H1 (cell line): ENCODE measurements at regions not wholly inside any gene's neighbourhood (a gene's known extent, or its start where the extent isn't known, plus 50 kb on each side); places are given as distances from the start of the nearest gene placed in this dataset.

ENCODE experiments used
- CTCF ChIA-PET: fragments of 300-600 bp; sonication (Branson Sonifier 250); formaldehyde crosslinking; loops from one replicate; lab custom pipeline; 2021; ENCODE audit not compliant: partially characterized antibody; lab: Charles Lee
- POLR2A ChIA-PET: fragments of 300-600 bp; sonication (Branson Sonifier 250); formaldehyde crosslinking; loops from one replicate; lab custom pipeline; 2021; ENCODE audit warnings: inconsistent platforms; ENCODE audit not compliant: partially characterized antibody; lab: Charles Lee
- DNase-seq, 2 experiments: peaks; one replicate each; pipeline versions ENCODE4 v3.0.0 to v3.0.0-alpha.2; 2010 to 2022; ENCODE audit warnings: low spot score in 2 of 2, low read depth in 1 of 2, mixed read lengths in 1 of 2
- FAIRE-seq: peaks from 2 replicates; lab custom pipeline; 2011; peaks lifted over from hg19 to GRCh38; lab: Jason Lieb, UNC
- H2AFZ ChIP-seq: 2 replicates; pipeline ENCODE4 v1.8.1; 2012; ENCODE audit warnings: low read length, inconsistent platforms
- H2AK5ac ChIP-seq: 2 replicates; pipeline ENCODE4 v1.6.1; 2013; ENCODE audit warnings: low read depth, low read length
- H2BK120ac ChIP-seq: replicated peaks from 2 replicates; pipeline ENCODE3; 2013; ENCODE audit warnings: low read depth, low read length, inconsistent platforms
- H2BK12ac ChIP-seq: 2 replicates; pipeline ENCODE4 v1.6.1; 2013; ENCODE audit warnings: low read depth, low read length
- H2BK15ac ChIP-seq: 2 replicates; pipeline ENCODE4 v1.6.1; 2013; ENCODE audit warnings: low read length
- H2BK20ac ChIP-seq: 2 replicates; pipeline ENCODE4 v1.6.1; 2013; ENCODE audit warnings: low read length
- H2BK5ac ChIP-seq: 2 replicates; pipeline ENCODE4 v1.6.1; 2013; ENCODE audit warnings: low read depth, low read length
- H3K14ac ChIP-seq: 2 replicates; pipeline ENCODE4 v1.6.1; 2013; ENCODE audit warnings: inconsistent platforms; ENCODE audit not compliant: insufficient read length
- H3K18ac ChIP-seq: 2 replicates; pipeline ENCODE4 v1.6.1; 2013; ENCODE audit warnings: low read length; ENCODE audit errors: extremely low read depth
- H3K23ac ChIP-seq: 2 replicates; pipeline ENCODE4 v1.6.1; 2013; ENCODE audit warnings: inconsistent platforms; ENCODE audit not compliant: insufficient read length
- H3K23me2 ChIP-seq: 2 replicates; pipeline ENCODE4 v1.6.1; 2013; ENCODE audit warnings: low read depth, low read length
- H3K27ac ChIP-seq: 2 replicates; pipeline ENCODE4 v1.6.1; 2011; ENCODE audit warnings: low read depth, low read length, inconsistent platforms
- H3K27me3 ChIP-seq, 4 experiments: replicated peaks in 1 of 4; 1 replicate in 1 of 4; 2 replicates in 3 of 4; pipeline versions ENCODE4 v1.6.1 to v1.8.1; 2011 to 2013; ENCODE audit warnings: low read length in 3 of 4, mild to moderate bottlenecking in 3 of 4, inconsistent platforms in 2 of 4, mixed read lengths in 2 of 4, moderate library complexity in 1 of 4; ENCODE audit not compliant: control insufficient read depth in 3 of 4, insufficient read depth in 3 of 4; ENCODE audit errors: extremely low read depth in 1 of 4
- H3K36me3 ChIP-seq, 4 experiments: 2 replicates each; pipeline versions ENCODE4 v1.6.1 to v1.8.1; 2011 to 2013; ENCODE audit warnings: mild to moderate bottlenecking in 4 of 4, low read length in 3 of 4, moderate library complexity in 2 of 4, control low read depth in 1 of 4, inconsistent platforms in 1 of 4; ENCODE audit not compliant: insufficient read depth in 4 of 4, control insufficient read depth in 2 of 4
- H3K4ac ChIP-seq: replicated peaks from 2 replicates; pipeline ENCODE3; 2013; ENCODE audit warnings: low read length, low read depth, mixed read lengths, inconsistent platforms; ENCODE audit not compliant: insufficient read length
- H3K4me1 ChIP-seq, 4 experiments: replicated peaks in 1 of 4; 1 replicate in 1 of 4; 2 replicates in 3 of 4; pipeline versions ENCODE4 v1.6.1 to v1.8.1; 2011 to 2013; ENCODE audit warnings: low read length in 3 of 4, inconsistent platforms in 2 of 4, mixed read lengths in 1 of 4; ENCODE audit not compliant: insufficient read depth in 4 of 4, control insufficient read depth in 3 of 4
- H3K4me2 ChIP-seq, 2 experiments: 2 replicates each; pipeline versions ENCODE4 v1.6.1 to v1.8.1; 2011 to 2013; ENCODE audit warnings: low read depth in 2 of 2, low read length in 2 of 2, control low read depth in 1 of 2, inconsistent platforms in 1 of 2, mild to moderate bottlenecking in 1 of 2; ENCODE audit not compliant: insufficient read depth in 1 of 2
- H3K4me3 ChIP-seq, 4 experiments: fragments of 200-600, 300-600 bp in 1 of 4; sonication (generic), shearing (Covaris generic), sonication (Bioruptor Twin) in 1 of 4; 2 replicates each; pipeline versions ENCODE4 v1.5.1 to v1.8.1; 2011 to 2016; ENCODE audit warnings: low read length in 4 of 4, low read depth in 3 of 4, control low read depth in 2 of 4, inconsistent platforms in 2 of 4, mild to moderate bottlenecking in 2 of 4, mixed read lengths in 1 of 4, moderate library complexity in 1 of 4; ENCODE audit not compliant: insufficient read depth in 2 of 4; ENCODE audit errors: extremely low read depth in 1 of 4
- H3K56ac ChIP-seq: replicated peaks from 2 replicates; pipeline ENCODE3; 2013; ENCODE audit warnings: low read depth, mild to moderate bottlenecking, mixed read lengths, low read length, inconsistent platforms; ENCODE audit not compliant: insufficient read length
- H3K79me1 ChIP-seq: 2 replicates; pipeline ENCODE4 v1.6.1; 2013; ENCODE audit warnings: low read depth, low read length, control low read depth
- H3K79me2 ChIP-seq, 2 experiments: 2 replicates each; pipeline versions ENCODE4 v1.6.1 to v1.8.1; 2012 to 2013; ENCODE audit warnings: low read length in 2 of 2, mild to moderate bottlenecking in 2 of 2, inconsistent platforms in 1 of 2; ENCODE audit not compliant: insufficient read depth in 2 of 2, control insufficient read depth in 1 of 2
- H3K9ac ChIP-seq, 4 experiments: replicated peaks in 1 of 4; 1 replicate in 1 of 4; 2 replicates in 3 of 4; pipeline versions ENCODE4 v1.6.1 to v1.8.1; 2011 to 2013; ENCODE audit warnings: low read depth in 3 of 4, low read length in 3 of 4, control low read depth in 2 of 4, mild to moderate bottlenecking in 2 of 4, moderate library complexity in 2 of 4, inconsistent platforms in 1 of 4; ENCODE audit errors: extremely low read depth in 1 of 4
- H3K9me3 ChIP-seq, 2 experiments: 2 replicates each; pipeline versions ENCODE4 v1.6.1 to v1.8.1; 2012 to 2013; ENCODE audit warnings: mild to moderate bottlenecking in 2 of 2, moderate library complexity in 2 of 2, control low read depth in 1 of 2, inconsistent platforms in 1 of 2, low read depth in 1 of 2, low read length in 1 of 2, mixed read lengths in 1 of 2; ENCODE audit not compliant: insufficient read depth in 2 of 2
- H4K20me1 ChIP-seq, 2 experiments: replicated peaks in 1 of 2; 2 replicates each; pipeline versions ENCODE3 to v1.8.1; 2011 to 2013; ENCODE audit warnings: inconsistent platforms in 2 of 2, low read length in 2 of 2, mild to moderate bottlenecking in 1 of 2; ENCODE audit not compliant: insufficient read depth in 2 of 2, control insufficient read depth in 1 of 2
- H4K5ac ChIP-seq: 2 replicates; pipeline ENCODE4 v1.6.1; 2013; ENCODE audit warnings: low read length, low read depth, mixed read lengths, inconsistent platforms; ENCODE audit not compliant: insufficient read length
- H4K8ac ChIP-seq: 2 replicates; pipeline ENCODE4 v1.8.0; 2013; ENCODE audit warnings: mild to moderate bottlenecking, moderate library complexity, low read length, inconsistent platforms; ENCODE audit not compliant: insufficient read depth; ENCODE audit errors: extremely low read depth
- H4K91ac ChIP-seq: replicated peaks from 2 replicates; pipeline ENCODE3; 2013; ENCODE audit warnings: low read length, mixed read lengths, inconsistent platforms; ENCODE audit not compliant: insufficient read length
- BACH1 ChIP-seq: IDR thresholded peaks from 2 replicates; pipeline ENCODE4 v1.6.1; 2012; ENCODE audit warnings: low read length, improper control_type of control experiment
- GTF2F1 ChIP-seq: IDR thresholded peaks from 2 replicates; pipeline ENCODE4 v1.6.1; 2012; ENCODE audit warnings: low read depth, low read length, improper control_type of control experiment, borderline replicate concordance
- HDAC2 ChIP-seq, 2 experiments: fragments of 300-600 bp in 1 of 2; sonication (generic) in 1 of 2; IDR thresholded peaks; 2 replicates each; pipeline ENCODE4 v1.6.1; 2011 to 2012; ENCODE audit warnings: low read depth in 2 of 2, low read length in 2 of 2, mild to moderate bottlenecking in 2 of 2, moderate library complexity in 2 of 2, borderline replicate concordance in 1 of 2, inconsistent platforms in 1 of 2
- KDM4A ChIP-seq: IDR thresholded peaks from one replicate; pipeline ENCODE4 v1.7.1; 2012; ENCODE audit warnings: low read depth, mild to moderate bottlenecking, moderate library complexity, low read length, inconsistent platforms; ENCODE audit not compliant: severe bottlenecking
- POLR2AphosphoS5 ChIP-seq: IDR thresholded peaks from 2 replicates; pipeline ENCODE4 v1.6.1; 2011; ENCODE audit warnings: low read depth, low read length
- RXRA ChIP-seq: IDR thresholded peaks from 2 replicates; pipeline ENCODE4 v1.6.1; 2011; ENCODE audit warnings: low read depth, mild to moderate bottlenecking, low read length, moderate library complexity; ENCODE audit not compliant: insufficient read depth
- SAP30 ChIP-seq: fragments of 300-600 bp; sonication (generic); IDR thresholded peaks from 2 replicates; pipeline ENCODE4 v1.7.1; 2012; ENCODE audit warnings: low read length, moderate library complexity, mild to moderate bottlenecking, inconsistent platforms; ENCODE audit not compliant: insufficient read depth, insufficient replicate concordance
- WGBS, 2 experiments: shearing (Covaris generic) in 1 of 2; methylation state at CpG; one replicate each; pipeline versions ENCODE4 v1.1.6 to v1.1.7; 2013 to 2015; ENCODE audit warnings: low lambda C conversion rate in 2 of 2, mixed read lengths in 2 of 2, inconsistent platforms in 1 of 2, low coverage in 1 of 2, missing lambda C conversion rate in 1 of 2; ENCODE audit not compliant: insufficient replicate concordance in 2 of 2, insufficient coverage in 1 of 2, insufficient read length in 1 of 2; ENCODE audit errors: extremely low coverage in 1 of 2, missing lambda C conversion rate in 1 of 2; 5-methylcytosine and 5-hydroxymethylcytosine counted together

- Histone ChIP-seq H2BK120ac (no peak overlapping the region), H4K91ac (no peak overlapping the region), H3K9ac (no peak overlapping the region), H3K4ac (no peak overlapping the region), H2BK12ac (no peak overlapping the region; the same call in 1 of the 2 replicates), H3K9me3 (no peaks in the 10 kb centered on the region), H2BK5ac (peak overlapping the region; percentile 28; the same call in 1 of the 2 replicates), H3K4me2 (no peak overlapping the region), H3K79me1 (no peaks in the 10 kb centered on the region), H3K23ac (no peak overlapping the region), H4K20me1 (no peaks in the 10 kb centered on the region), H2BK20ac (no peak overlapping the region), H2AFZ (no peak overlapping the region), H4K8ac (no peak overlapping the region; the same call in 1 of the 2 replicates), H3K4me1 (peaks cover 0 to 6% (median 0%) of the 10 kb centered on the region in 4 experiments; a peak in 1 of 7 replicates), H4K5ac (no peak overlapping the region), H3K27ac (no peak overlapping the region), H3K56ac (no peak overlapping the region), H2AK5ac (no peak overlapping the region), H3K4me3 (no peak overlapping the region), H3K23me2 (no peaks in the 10 kb centered on the region), H3K27me3 (no peaks in the 10 kb centered on the region; a peak in 1 of 7 replicates), H3K14ac (no peak overlapping the region), H3K79me2 (no peaks in the 10 kb centered on the region), H3K18ac (peak overlapping the region; percentile 19; the same call in 1 of the 2 replicates), H2BK15ac (0 out of 2 replicates have a peak overlapping the region, but pooled peaks have one; percentile 53), H3K36me3 (no peaks in the 10 kb centered on the region)
- no peak for FAIRE-seq
- no peak for DNase-seq
- CTCF ChIA-PET, result interaction anchor here (0.6 to 3.9 kb wide), 3 partner anchors 18 to 949 kb away, joined by 3 to 25 read pairs (median 5); no protein-coding TSS in a partner anchor
- POLR2A ChIA-PET, result interaction anchor here (1.2 kb wide), 1 partner anchor 19 kb away, joined by 3 read pairs; no protein-coding TSS in a partner anchor
- TF ChIP-seq RXRA, result no peak
- TF ChIP-seq HDAC2 (IDR thresholded peaks at IDR 0.05; ENCODE audit: borderline replicate concordance in 1 of 2, low read depth in 2 of 2, low read length in 2 of 2), result no peak
- no peak for TF ChIP-seq KDM4A
- no peak for TF ChIP-seq POLR2AphosphoS5
- TF ChIP-seq SAP30, result no peak
- no peak for TF ChIP-seq BACH1
- TF ChIP-seq GTF2F1, result no peak
- 94% methylated on average over 5 of the region's 5 CpGs; no CpG with 5 or more reads in 1 of the 2 experiments for WGBS, 2 experiments
Observed at GRCh38 chr2:200181755-200182154, 124.7 kb upstream of the SPATS2L start.
